Trophoblast cell (in vitro differentiated cells and primary cell): ENCODE measurements at regions not wholly inside any gene's neighbourhood (a gene's known extent, or its start where the extent isn't known, plus 50 kb on each side); places are given as distances from the start of the nearest gene placed in this dataset.

Experiments used
- DNase-seq, 2 donors: peaks; one replicate each; pipeline ENCODE4 v3.0.0-alpha.2; 2016
- H2AFZ ChIP-seq: 2 replicates; pipeline ENCODE4 v1.6.1; 2013; ENCODE audit warnings: low read length, moderate library complexity, mild to moderate bottlenecking; ENCODE audit not compliant: insufficient read depth, poor library complexity
- H2AK5ac ChIP-seq: 2 replicates; pipeline ENCODE4 v1.6.1; 2013; ENCODE audit warnings: mild to moderate bottlenecking, low read length
- H2BK120ac ChIP-seq: 2 replicates; pipeline ENCODE4 v1.6.1; 2013; ENCODE audit warnings: low read length, mild to moderate bottlenecking, moderate library complexity; ENCODE audit not compliant: insufficient read depth, poor library complexity
- H2BK12ac ChIP-seq: 2 replicates; pipeline ENCODE4 v1.6.1; 2013; ENCODE audit warnings: mild to moderate bottlenecking, low read length, moderate library complexity
- H2BK5ac ChIP-seq: 2 replicates; pipeline ENCODE4 v1.6.1; 2013; ENCODE audit warnings: low read length, low read depth, moderate library complexity, mild to moderate bottlenecking; ENCODE audit not compliant: poor library complexity
- H3K14ac ChIP-seq: 2 replicates; pipeline ENCODE4 v1.6.1; 2013; ENCODE audit warnings: mild to moderate bottlenecking, low read length
- H3K18ac ChIP-seq: 2 replicates; pipeline ENCODE4 v1.6.1; 2013; ENCODE audit warnings: mild to moderate bottlenecking, low read length
- H3K23ac ChIP-seq: 2 replicates; pipeline ENCODE4 v1.6.1; 2013; ENCODE audit warnings: low read length
- H3K27ac ChIP-seq: 2 replicates; pipeline ENCODE4 v1.5.1; 2013; ENCODE audit warnings: low read depth, mild to moderate bottlenecking, inconsistent platforms, low read length, moderate library complexity
- H3K27me3 ChIP-seq: 2 replicates; pipeline ENCODE4 v1.6.1; 2013; ENCODE audit warnings: inconsistent platforms, mild to moderate bottlenecking, low read length, moderate library complexity; ENCODE audit not compliant: insufficient read depth
- H3K36me3 ChIP-seq, 2 experiments: 1 replicate in 1 of 2; 2 replicates in 1 of 2; pipeline ENCODE4 v1.6.1; 2013; ENCODE audit warnings: low read length in 2 of 2, mild to moderate bottlenecking in 2 of 2, moderate library complexity in 1 of 2; ENCODE audit not compliant: insufficient read depth in 2 of 2, control insufficient read depth in 1 of 2
- H3K4ac ChIP-seq: 2 replicates; pipeline ENCODE4 v1.6.1; 2013; ENCODE audit warnings: low read depth, mild to moderate bottlenecking, low read length, moderate library complexity
- H3K4me1 ChIP-seq, 2 experiments: 1 replicate in 1 of 2; 2 replicates in 1 of 2; pipeline ENCODE4 v1.6.1; 2013; ENCODE audit warnings: low read length in 2 of 2, mild to moderate bottlenecking in 2 of 2, moderate library complexity in 1 of 2; ENCODE audit not compliant: insufficient read depth in 2 of 2, control insufficient read depth in 1 of 2
- H3K4me2 ChIP-seq: 2 replicates; pipeline ENCODE4 v1.6.1; 2013; ENCODE audit warnings: inconsistent platforms, mild to moderate bottlenecking, low read length, moderate library complexity
- H3K4me3 ChIP-seq: 2 replicates; pipeline ENCODE4 v1.5.1; 2013; ENCODE audit warnings: mild to moderate bottlenecking, low read depth, low read length, inconsistent platforms
- H3K79me1 ChIP-seq: one replicate; pipeline ENCODE4 v1.6.1; 2013; ENCODE audit warnings: low read length
- H3K79me2 ChIP-seq: 2 replicates; pipeline ENCODE4 v1.6.1; 2013; ENCODE audit warnings: low read length, mild to moderate bottlenecking; ENCODE audit not compliant: control insufficient read depth, insufficient read depth, poor library complexity
- H3K9ac ChIP-seq: 2 replicates; pipeline ENCODE4 v1.6.1; 2013; ENCODE audit warnings: mild to moderate bottlenecking, low read length
- H3K9me3 ChIP-seq: 2 replicates; pipeline ENCODE4 v1.6.1; 2013; ENCODE audit warnings: low read depth, mild to moderate bottlenecking, control low read depth, inconsistent platforms, low read length; ENCODE audit not compliant: insufficient read depth
- H4K12ac ChIP-seq: 2 replicates; pipeline ENCODE4 v1.6.1; 2013; ENCODE audit warnings: low read depth, mild to moderate bottlenecking, low read length, moderate library complexity
- H4K8ac ChIP-seq: 2 replicates; pipeline ENCODE4 v1.6.1; 2013; ENCODE audit warnings: low read depth, mild to moderate bottlenecking, low read length, moderate library complexity
- H4K91ac ChIP-seq: one replicate; pipeline ENCODE4 v1.6.1; 2013; ENCODE audit warnings: low read depth, mild to moderate bottlenecking, low read length, moderate library complexity
- WGBS: extraction: QIAGEN DNeasy Blood & Tissue Kit; methylation state at CpG from one replicate; pipeline ENCODE4 v1.1.7; 2013; ENCODE audit warnings: missing lambda C conversion rate; ENCODE audit not compliant: insufficient read length, insufficient coverage; ENCODE audit errors: extremely low coverage; 5-methylcytosine and 5-hydroxymethylcytosine counted together

- no peak overlapping the region for H3K4me3 ChIP-seq
- no peak overlapping the region for H4K8ac ChIP-seq
- H2BK5ac ChIP-seq: no peak overlapping the region
- no peak overlapping the region for H3K9ac ChIP-seq
- no peaks in the 10 kb centered on the region for H3K79me2 ChIP-seq
- H2BK12ac ChIP-seq: no peak overlapping the region
- no peak overlapping the region for H2BK120ac ChIP-seq
- no peak overlapping the region for H3K27ac ChIP-seq
- no peak overlapping the region for H3K23ac ChIP-seq
- no peak overlapping the region for H4K91ac ChIP-seq
- no peak overlapping the region for H3K18ac ChIP-seq
- no peak for DNase-seq
- H3K9me3 ChIP-seq: no peaks in the 10 kb centered on the region
- H2AK5ac ChIP-seq: no peak overlapping the region
- no CpG with 5 or more reads among the region's 2 CpGs for WGBS
- H2AFZ ChIP-seq: no peak overlapping the region
- no peak overlapping the region for H3K4ac ChIP-seq
- H3K36me3 ChIP-seq: no peaks in the 10 kb centered on the region
- H3K4me2 ChIP-seq: no peak overlapping the region
- H3K79me1 ChIP-seq: no peaks in the 10 kb centered on the region
- no peak overlapping the region for H4K12ac ChIP-seq
- no peaks in the 10 kb centered on the region for H3K4me1 ChIP-seq
- H3K27me3 ChIP-seq: no peaks in the 10 kb centered on the region
- no peak overlapping the region for H3K14ac ChIP-seq
These were observed 458.9 kb upstream of the FSTL5 start for GRCh38 chr4:162622664-162623063.

GRCh38 chr4:162610116-162610515 is 446.3 kb upstream of the FSTL5 start:
- no peak overlapping the region for H3K9ac ChIP-seq
- no peak overlapping the region for H3K4me3 ChIP-seq
- no peaks in the 10 kb centered on the region for H3K79me2 ChIP-seq
- no peaks in the 10 kb centered on the region for H3K9me3 ChIP-seq
- no peaks in the 10 kb centered on the region for H3K79me1 ChIP-seq
- no peak overlapping the region for H2BK12ac ChIP-seq
- no peak overlapping the region for H2BK5ac ChIP-seq
- no peaks in the 10 kb centered on the region for H3K27me3 ChIP-seq
- no peak overlapping the region for H4K8ac ChIP-seq
- H4K91ac ChIP-seq: no peak overlapping the region
- H4K12ac ChIP-seq: no peak overlapping the region
- no peak overlapping the region for H3K18ac ChIP-seq
- H2BK120ac ChIP-seq: no peak overlapping the region
- DNase-seq: no peak
- no peaks in the 10 kb centered on the region for H3K36me3 ChIP-seq
- no peak overlapping the region for H2AFZ ChIP-seq
- no peak overlapping the region for H3K4ac ChIP-seq
- no peaks in the 10 kb centered on the region for H3K4me1 ChIP-seq
- H3K23ac ChIP-seq: no peak overlapping the region
- H3K27ac ChIP-seq: no peak overlapping the region
- no peak overlapping the region for H2AK5ac ChIP-seq
- no peak overlapping the region for H3K14ac ChIP-seq
- no peak overlapping the region for H3K4me2 ChIP-seq

- Histone ChIP-seq H3K36me3 (no peaks in the 10 kb centered on the region), H4K8ac (no peak overlapping the region), H3K9me3 (no peaks in the 10 kb centered on the region), H3K79me2 (no peaks in the 10 kb centered on the region), H3K79me1 (no peaks in the 10 kb centered on the region), H3K4me3 (no peak overlapping the region), H3K14ac (no peak overlapping the region), H2BK5ac (no peak overlapping the region), H3K27me3 (no peaks in the 10 kb centered on the region), H3K4me2 (no peak overlapping the region), H3K4me1 (no peaks in the 10 kb centered on the region), H2AK5ac (no peak overlapping the region), H3K27ac (no peak overlapping the region), H3K9ac (no peak overlapping the region), H3K4ac (no peak overlapping the region), H2BK120ac (no peak overlapping the region), H3K18ac (no peak overlapping the region), H2BK12ac (no peak overlapping the region), H3K23ac (no peak overlapping the region), H2AFZ (no peak overlapping the region), H4K12ac (no peak overlapping the region), H4K91ac (no peak overlapping the region)
- no peak for DNase-seq
- no CpG with 5 or more reads among the region's 1 CpG for WGBS
These were observed 422.5 kb upstream of the FSTL5 start for GRCh38 chr4:162586266-162586665.

DNA sequence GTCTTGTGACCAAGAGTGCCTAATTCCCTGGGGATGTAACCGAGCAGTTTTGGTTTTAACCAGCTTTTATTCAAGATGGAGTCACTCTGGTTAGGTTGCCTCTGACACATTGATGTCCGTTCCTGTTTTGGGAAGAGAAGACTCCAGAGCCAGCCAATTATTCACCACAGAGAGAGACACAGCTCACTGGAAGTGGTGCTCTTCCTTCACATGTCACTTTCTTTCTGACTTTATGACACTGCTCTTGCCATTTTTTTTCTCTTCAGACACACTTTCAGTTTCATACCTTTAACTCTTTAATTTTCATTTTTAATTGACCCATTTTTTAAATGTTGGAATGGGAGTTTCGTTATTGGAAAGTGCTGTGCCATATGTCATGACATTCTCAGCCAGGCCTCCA is 418.4 kb upstream of the FSTL5 start:
- no peaks in the 10 kb centered on the region for H3K36me3 ChIP-seq
- H3K27ac ChIP-seq: no peak overlapping the region
- H2BK12ac ChIP-seq: no peak overlapping the region
- no CpG with 5 or more reads among the region's 3 CpGs for WGBS
- no peak overlapping the region for H3K4ac ChIP-seq
- no peaks in the 10 kb centered on the region for H3K4me1 ChIP-seq
- H2BK120ac ChIP-seq: no peak overlapping the region
- no peak overlapping the region for H3K18ac ChIP-seq
- H2BK5ac ChIP-seq: no peak overlapping the region
- no peak overlapping the region for H2AK5ac ChIP-seq
- H3K9me3 ChIP-seq: no peaks in the 10 kb centered on the region
- H3K9ac ChIP-seq: no peak overlapping the region
- H3K79me1 ChIP-seq: no peaks in the 10 kb centered on the region
- H4K12ac ChIP-seq: no peak overlapping the region
- no peaks in the 10 kb centered on the region for H3K27me3 ChIP-seq
- no peak overlapping the region for H4K8ac ChIP-seq
- H4K91ac ChIP-seq: no peak overlapping the region
- H3K23ac ChIP-seq: no peak overlapping the region
- DNase-seq: no peak
- no peak overlapping the region for H3K4me2 ChIP-seq
- H3K4me3 ChIP-seq: no peak overlapping the region
- no peaks in the 10 kb centered on the region for H3K79me2 ChIP-seq
- H3K14ac ChIP-seq: no peak overlapping the region
- no peak overlapping the region for H2AFZ ChIP-seq

DNA sequence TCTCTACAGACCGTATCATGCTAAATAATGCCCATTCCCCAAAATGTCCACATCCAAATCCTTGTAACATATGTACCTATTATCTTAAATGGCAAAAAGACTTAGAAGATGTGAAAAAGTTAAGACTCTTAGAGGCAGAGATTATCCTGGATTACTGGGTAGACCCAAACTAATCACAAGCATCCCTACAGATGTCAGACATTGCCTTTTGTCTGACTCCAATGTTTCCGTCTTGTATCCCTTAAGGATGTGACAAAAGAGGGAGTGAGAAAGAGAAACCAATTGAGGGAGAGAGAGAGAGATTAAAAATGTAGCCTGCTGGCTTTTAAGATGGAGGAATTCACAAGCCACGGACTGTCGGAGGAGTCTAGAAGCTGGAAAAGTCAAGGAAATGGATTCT is 401.9 kb upstream of the FSTL5 start:
- WGBS: no CpG with 5 or more reads among the region's 4 CpGs
- Histone ChIP-seq H2BK120ac (no peak overlapping the region), H3K79me2 (no peaks in the 10 kb centered on the region), H3K9me3 (no peaks in the 10 kb centered on the region), H3K14ac (no peak overlapping the region), H2BK12ac (no peak overlapping the region), H4K8ac (no peak overlapping the region), H4K12ac (no peak overlapping the region), H3K18ac (no peak overlapping the region), H3K23ac (no peak overlapping the region), H3K9ac (no peak overlapping the region), H3K4me2 (no peak overlapping the region), H2AFZ (no peak overlapping the region), H3K4me1 (no peaks in the 10 kb centered on the region), H3K4me3 (no peak overlapping the region), H2BK5ac (no peak overlapping the region), H4K91ac (no peak overlapping the region), H3K27ac (no peak overlapping the region), H3K27me3 (no peaks in the 10 kb centered on the region), H2AK5ac (no peak overlapping the region), H3K4ac (no peak overlapping the region), H3K36me3 (no peaks in the 10 kb centered on the region), H3K79me1 (no peaks in the 10 kb centered on the region)
- no peak for DNase-seq
